Keratinocyte (primary cell): ENCODE measurements at regions not wholly inside any gene's neighbourhood (a gene's known extent, or its start where the extent isn't known, plus 50 kb on each side); places are given as distances from the start of the nearest gene placed in this dataset.

ENCODE experiments used
- DNase-seq: peaks from one replicate; pipeline ENCODE4 v3.0.0-alpha.2; 2011; ENCODE audit warnings: low read depth, missing footprints, low spot score
- FAIRE-seq: peaks from 2 replicates; lab custom pipeline; 2011; peaks lifted over from hg19 to GRCh38; lab: Jason Lieb, UNC
- H2AFZ ChIP-seq: 2 replicates; pipeline ENCODE4 v1.6.0; 2012; ENCODE audit warnings: low read length, control low read depth, inconsistent platforms; ENCODE audit not compliant: control insufficient read depth
- H3K27ac ChIP-seq: 2 replicates; pipeline ENCODE4 v1.5.1; 2011; ENCODE audit warnings: low read length; ENCODE audit not compliant: control insufficient read depth, insufficient read depth
- H3K27me3 ChIP-seq: 3 replicates; pipeline ENCODE4 v1.6.0; 2011; ENCODE audit warnings: low read length; ENCODE audit not compliant: control insufficient read depth, insufficient read depth; ENCODE audit errors: extremely low read depth
- H3K36me3 ChIP-seq, 2 experiments: 2 replicates in 1 of 2; 3 replicates in 1 of 2; pipeline ENCODE4 v1.5.1; 2011; ENCODE audit warnings: low read length in 2 of 2, mild to moderate bottlenecking in 1 of 2; ENCODE audit not compliant: control insufficient read depth in 2 of 2, insufficient read depth in 2 of 2; ENCODE audit errors: extremely low read depth in 1 of 2
- H3K4me1 ChIP-seq: 3 replicates; pipeline ENCODE4 v1.5.1; 2011; ENCODE audit warnings: low read length; ENCODE audit not compliant: control insufficient read depth, insufficient read depth; ENCODE audit errors: extremely low read depth
- H3K4me2 ChIP-seq: 3 replicates; pipeline ENCODE4 v1.6.0; 2011; ENCODE audit warnings: low read depth, low read length; ENCODE audit not compliant: control insufficient read depth, insufficient read depth; ENCODE audit errors: extremely low read depth
- H3K4me3 ChIP-seq, 3 experiments: fragments of 200-600 bp in 1 of 3; sonication (generic) in 1 of 3; 2 replicates in 2 of 3; 3 replicates in 1 of 3; pipeline ENCODE4 v1.5.1; 2011 to 2016; ENCODE audit warnings: low read length in 3 of 3, mild to moderate bottlenecking in 3 of 3, control low read depth in 2 of 3, inconsistent platforms in 1 of 3, low read depth in 1 of 3, mixed read lengths in 1 of 3, mixed run types in 1 of 3, moderate library complexity in 1 of 3; ENCODE audit not compliant: control insufficient read depth in 2 of 3, insufficient read depth in 2 of 3; ENCODE audit errors: extremely low read depth in 1 of 3
- H3K79me2 ChIP-seq: 2 replicates; pipeline ENCODE4 v1.6.0; 2012; ENCODE audit warnings: low read length; ENCODE audit not compliant: control insufficient read depth, insufficient read depth
- H3K9ac ChIP-seq: 3 replicates; pipeline ENCODE4 v1.6.0; 2011; ENCODE audit warnings: low read length; ENCODE audit not compliant: control insufficient read depth, insufficient read depth; ENCODE audit errors: extremely low read depth
- H3K9me1 ChIP-seq: 3 replicates; pipeline ENCODE4 v1.6.0; 2011; ENCODE audit warnings: low read length; ENCODE audit not compliant: control insufficient read depth, insufficient read depth; ENCODE audit errors: extremely low read depth
- H3K9me3 ChIP-seq: 2 replicates; pipeline ENCODE4 v1.5.1; 2012; ENCODE audit warnings: low read depth, low read length; ENCODE audit not compliant: control insufficient read depth
- H4K20me1 ChIP-seq: 3 replicates; pipeline ENCODE4 v1.6.0; 2011; ENCODE audit warnings: low read length; ENCODE audit not compliant: control insufficient read depth, insufficient read depth; ENCODE audit errors: extremely low read depth
- CTCF ChIP-seq, 3 experiments: IDR thresholded peaks in 1 of 3; conservative IDR thresholded peaks in 1 of 3; optimal IDR thresholded peaks in 1 of 3; 2 replicates in 2 of 3; 3 replicates in 1 of 3; pipeline versions ENCODE3 to v1.5.1; 2011; ENCODE audit warnings: low read length in 3 of 3, mild to moderate bottlenecking in 3 of 3, moderate library complexity in 2 of 3, control low read depth in 1 of 3, inconsistent platforms in 1 of 3; ENCODE audit not compliant: insufficient read depth in 2 of 3; ENCODE audit errors: extremely low read depth in 1 of 3
- EZH2 ChIP-seq: IDR thresholded peaks from one replicate; pipeline ENCODE4 v1.6.1; 2012; ENCODE audit warnings: inconsistent platforms, mild to moderate bottlenecking, low read length, moderate library complexity
- dilution Hi-C: fragments of 300-500 bp; cut with MboI; formaldehyde crosslinking; loops from one replicate; pipeline ENCODE4 v1.7.0; 2020; ENCODE audit warnings: low sequenced_read_pairs; ENCODE audit not compliant: extremely low pct_ligation_motif_present

GRCh38 chr13:78183732-78184131, 265.1 kb upstream of the EDNRB start:
- no peak overlapping the region for H3K9ac ChIP-seq
- no peaks in the 10 kb centered on the region for H3K9me1 ChIP-seq
- H3K36me3 ChIP-seq = no peaks in the 10 kb centered on the region
- no peaks in the 10 kb centered on the region for H4K20me1 ChIP-seq
- H3K9me3 ChIP-seq = no peaks in the 10 kb centered on the region
- FAIRE-seq = no peak
- DNase-seq = no peak
- TF ChIP-seq EZH2 (no peak), CTCF (optimal IDR thresholded peaks at IDR 0.05 in 1 of 3, IDR thresholded peaks at IDR 0.05 in 1 of 3, conservative IDR thresholded peaks at IDR 0.05 in 1 of 3; ENCODE audit: extremely low read depth in 1 of 3, insufficient read depth in 2 of 3, low read length in 3 of 3) (no peak)
- no peak overlapping the region for H3K4me2 ChIP-seq
- no peaks in the 10 kb centered on the region for H3K4me1 ChIP-seq
- H3K79me2 ChIP-seq = no peaks in the 10 kb centered on the region
- no peak overlapping the region for H3K27ac ChIP-seq
- dilution Hi-C loops = no loop called here
- no peak overlapping the region for H2AFZ ChIP-seq
- H3K27me3 ChIP-seq = no peaks in the 10 kb centered on the region
- H3K4me3 ChIP-seq = no peak overlapping the region

GRCh38 chr13:78182813-78183212, 264.2 kb upstream of the EDNRB start:
- TF ChIP-seq EZH2 (no peak), CTCF (optimal IDR thresholded peaks at IDR 0.05 in 1 of 3, IDR thresholded peaks at IDR 0.05 in 1 of 3, conservative IDR thresholded peaks at IDR 0.05 in 1 of 3; ENCODE audit: extremely low read depth in 1 of 3, insufficient read depth in 2 of 3, low read length in 3 of 3) (no peak)
- dilution Hi-C loops = no loop called here
- DNase-seq (no peak), FAIRE-seq (no peak)
- no peak overlapping the region for H3K27ac ChIP-seq
- no peaks in the 10 kb centered on the region for H3K9me3 ChIP-seq
- H3K79me2 ChIP-seq = no peaks in the 10 kb centered on the region
- no peak overlapping the region for H2AFZ ChIP-seq
- no peak overlapping the region for H3K4me3 ChIP-seq
- H3K4me2 ChIP-seq = no peak overlapping the region
- no peaks in the 10 kb centered on the region for H3K36me3 ChIP-seq
- no peaks in the 10 kb centered on the region for H3K9me1 ChIP-seq
- no peaks in the 10 kb centered on the region for H3K4me1 ChIP-seq
- H3K27me3 ChIP-seq = no peaks in the 10 kb centered on the region
- H4K20me1 ChIP-seq = no peaks in the 10 kb centered on the region
- no peak overlapping the region for H3K9ac ChIP-seq
